HG03469 (cell line): ENCODE measurements at regions not wholly inside any gene's neighbourhood (a gene's known extent, or its start where the extent isn't known, plus 50 kb on each side); places are given as distances from the start of the nearest gene placed in this dataset.
"Not testable (repeated sequence)": the region's sequence is repeated elsewhere in the genome, so short reads cannot be mapped to it uniquely, and the experiment has no call there.

Experiments
- ATAC-seq: cut with Tn5 transposase; IDR thresholded peaks from one replicate; pipeline ENCODE4 v1.9.1; 2021; ENCODE audit warnings: mild to moderate bottlenecking, moderate library complexity, moderate number of reproducible peaks; ENCODE audit not compliant: unreplicated experiment

DNA sequence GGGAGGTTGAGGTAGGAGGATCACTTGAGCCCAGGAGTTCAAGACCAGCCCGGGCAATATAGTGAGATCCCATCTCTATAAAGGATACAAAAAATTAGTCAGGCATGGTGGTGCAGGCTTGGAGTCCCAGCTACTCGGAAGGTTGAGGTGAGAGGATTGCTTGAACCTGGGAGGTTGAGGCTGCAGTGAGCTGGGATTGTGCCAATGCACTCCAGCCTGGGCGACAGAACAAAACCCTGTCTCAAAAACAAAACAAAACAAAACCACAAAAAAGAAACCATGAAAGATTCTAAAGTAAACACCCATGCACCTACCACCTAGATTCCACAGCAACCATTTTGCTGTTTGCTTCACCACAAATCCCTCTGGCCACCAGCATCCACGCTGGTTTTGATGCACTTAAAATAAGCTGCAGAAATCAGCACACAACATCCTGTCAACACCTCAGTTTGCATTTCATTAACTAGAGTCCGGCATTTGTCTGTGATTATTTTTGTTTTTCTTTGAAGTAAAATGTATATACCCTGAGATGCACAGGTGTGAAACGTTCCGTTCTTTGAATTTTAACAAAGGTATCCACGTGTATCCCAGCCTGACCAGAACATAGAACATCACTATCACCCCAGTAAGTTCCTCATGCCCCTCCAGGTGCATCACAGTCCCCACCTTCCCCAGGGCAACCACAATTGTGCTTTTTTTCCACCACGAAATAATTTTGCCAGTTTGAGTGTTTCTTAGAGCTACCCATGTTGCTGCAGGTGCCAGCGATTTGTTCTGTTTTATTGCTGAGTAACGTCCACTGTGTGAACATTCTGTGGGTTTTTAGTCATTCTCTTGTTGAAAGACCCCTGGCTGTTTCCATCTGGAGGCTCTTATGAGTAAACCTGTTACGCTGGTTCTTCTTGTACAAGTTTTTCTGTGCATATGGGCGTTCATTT is 191.5 kb downstream of the SEC14L1 start:
- no peak for ATAC-seq

- no peak for ATAC-seq
These were observed 192.4 kb downstream of the SEC14L1 start for GRCh38 chr17:77332981-77333685.

GRCh38 chr17:77337150-77337549 is 196.4 kb downstream of the SEC14L1 start:
- no peak for ATAC-seq

DNA sequence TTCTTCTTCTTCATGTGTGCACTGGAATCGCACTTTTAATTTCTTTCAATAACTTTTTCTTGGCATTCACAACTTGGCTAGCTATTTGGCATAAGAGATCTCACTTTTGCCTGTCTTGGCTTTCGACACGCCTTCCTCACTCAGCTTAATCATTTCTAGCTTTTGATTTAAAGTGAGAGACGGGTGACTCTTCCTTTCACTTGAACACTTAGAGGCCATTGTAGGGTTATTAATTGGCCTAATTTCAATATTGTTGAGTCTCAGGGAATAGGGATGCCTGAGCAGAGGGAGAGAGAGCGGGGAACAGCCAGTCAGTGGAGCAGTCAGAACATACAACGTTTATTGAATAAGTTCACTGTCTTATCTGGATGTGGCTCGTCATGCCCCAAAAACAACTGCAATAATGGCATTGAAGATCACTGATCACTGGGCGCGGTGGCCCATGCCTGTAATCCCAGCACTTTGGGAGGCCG is 200.3 kb downstream of the SEC14L1 start:
- no peak for ATAC-seq

DNA sequence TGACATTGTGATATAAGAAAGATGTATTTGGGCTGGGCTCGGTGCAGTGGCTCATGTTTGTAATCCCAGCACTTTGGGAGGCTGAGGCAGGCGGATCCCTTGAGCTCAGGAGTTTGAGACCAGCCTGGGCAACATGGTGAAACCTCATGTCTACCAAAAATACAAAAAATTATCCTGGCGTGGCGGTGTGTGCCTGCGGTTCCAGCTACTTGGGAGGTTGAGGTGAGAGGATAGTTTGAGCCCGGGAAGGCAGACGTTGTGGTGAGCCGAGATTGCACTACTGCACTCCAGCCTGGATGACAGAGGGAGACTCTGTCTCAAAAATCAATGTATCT is 201.9 kb downstream of the SEC14L1 start:
- ATAC-seq, result not testable (repeated sequence)

DNA sequence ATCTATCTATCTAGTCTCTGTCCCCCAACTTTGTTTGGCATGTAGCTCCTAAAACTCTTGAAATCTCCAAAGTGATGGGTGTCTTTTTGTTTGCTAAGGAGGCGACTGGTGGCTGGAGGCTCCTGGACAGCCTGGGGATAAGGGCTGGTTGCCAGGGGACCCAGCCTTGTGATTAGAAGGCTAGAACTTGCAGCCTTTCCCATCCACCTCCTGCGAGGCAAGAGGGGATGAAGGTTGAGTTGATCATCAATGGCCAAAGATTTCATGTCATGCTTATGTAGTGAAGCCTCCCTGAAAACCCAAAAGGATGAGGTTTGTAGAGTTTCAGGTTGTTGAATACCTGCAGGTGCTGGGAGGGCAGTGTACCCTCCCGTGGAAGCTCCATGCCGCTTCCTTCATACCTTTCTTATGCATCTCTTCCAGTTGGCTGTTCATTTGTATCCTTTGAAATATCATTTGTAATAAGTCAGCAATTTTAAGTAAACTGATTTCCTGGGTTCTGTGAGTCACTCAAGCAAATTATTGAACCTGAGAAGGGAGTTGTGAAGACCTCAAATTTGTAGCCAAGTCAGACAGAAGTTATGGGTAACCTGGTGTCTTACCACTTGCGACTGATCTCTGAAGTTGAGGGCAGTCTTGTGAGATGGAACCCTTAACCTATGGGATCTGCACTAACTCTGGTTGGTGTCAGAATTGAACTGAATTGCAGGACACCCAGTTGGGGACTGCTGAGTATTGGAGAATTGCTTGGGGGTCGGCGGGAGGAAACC is 202.4 kb downstream of the SEC14L1 start:
- ATAC-seq, result no peak

- ATAC-seq, result no peak
These were observed 203.3 kb downstream of the SEC14L1 start for GRCh38 chr17:77344038-77344437.

- no peak for ATAC-seq
These were observed 204.6 kb downstream of the SEC14L1 start for GRCh38 chr17:77345260-77345910.

- ATAC-seq, result no peak
These were observed 206.0 kb downstream of the SEC14L1 start for GRCh38 chr17:77346765-77347164.

GRCh38 chr17:77347544-77347943 is 206.8 kb downstream of the SEC14L1 start:
- ATAC-seq, result no peak

DNA sequence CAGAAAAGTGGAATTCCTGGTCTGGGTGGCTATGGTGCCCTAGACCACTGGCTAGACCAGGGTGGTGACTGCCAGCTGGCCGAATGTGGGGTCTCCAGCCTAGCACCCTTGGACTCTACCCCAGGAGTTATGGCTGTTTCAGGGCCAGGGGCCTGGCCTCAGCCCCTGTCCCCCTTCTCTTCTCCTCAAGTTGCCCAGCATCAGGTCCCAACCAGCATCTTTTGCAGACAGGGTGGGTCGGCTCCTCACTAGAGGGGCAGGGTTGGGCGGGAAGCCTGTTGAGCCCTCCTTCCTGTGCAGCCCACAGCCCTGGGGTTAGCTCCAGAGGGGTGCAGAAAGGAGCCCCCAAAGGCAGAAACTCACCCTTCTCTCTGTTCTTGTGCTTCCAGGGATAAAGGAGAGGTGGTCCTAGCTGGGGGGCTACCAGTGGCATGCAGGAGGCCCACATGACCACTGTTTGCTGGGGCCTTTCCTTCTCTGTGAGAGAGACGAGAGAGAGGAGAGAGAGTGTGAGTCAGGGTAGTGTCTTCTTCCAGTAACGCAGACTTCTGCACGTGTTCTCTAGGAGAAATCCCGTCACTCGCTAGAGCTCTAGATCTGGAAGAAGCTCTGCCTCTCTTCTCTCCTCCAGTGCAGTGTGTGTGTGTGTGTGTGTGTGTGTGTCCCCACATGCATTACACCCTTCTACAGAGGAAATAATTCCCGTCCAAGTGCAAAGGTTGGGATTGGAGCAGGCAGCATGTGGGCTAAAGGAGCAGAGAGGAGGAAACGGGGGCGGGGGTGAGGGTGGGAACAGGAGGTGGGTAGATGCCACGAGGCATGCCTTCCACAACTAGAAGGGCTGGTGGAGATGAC is 209.4 kb downstream of the SEC14L1 start:
- ATAC-seq, result no peak

GRCh38 chr17:77352441-77352840 is 211.7 kb downstream of the SEC14L1 start:
- no peak for ATAC-seq

GRCh38 chr17:77352996-77353395 is 212.2 kb downstream of the SEC14L1 start:
- no peak for ATAC-seq

- ATAC-seq, result no peak
These were observed 213.1 kb downstream of the SEC14L1 start for GRCh38 chr17:77353684-77354419.

GRCh38 chr17:77354420-77354669 is 213.6 kb downstream of the SEC14L1 start:
- ATAC-seq, result no peak

- no peak for ATAC-seq
These were observed 214.1 kb downstream of the SEC14L1 start for GRCh38 chr17:77354670-77355455.

GRCh38 chr17:77356109-77356689 is 215.4 kb downstream of the SEC14L1 start:
- no peak for ATAC-seq

GRCh38 chr17:77356690-77357201 is 216.0 kb downstream of the SEC14L1 start:
- ATAC-seq, result no peak
